ENCODE measurements at regions not wholly inside any gene's neighbourhood (a gene's known extent, or its start where the extent isn't known, plus 50 kb on each side); places are given as distances from the start of the nearest gene placed in this dataset.

- no peak overlapping the region for H3K4me3 ChIP-seq (ENCODE audit: low read depth, low read length)
- no peak for DNase-seq (ENCODE audit: low read depth, low spot score)
- in situ Hi-C loops (cut with HindIII; ENCODE audit: low sequenced_read_pairs) = no loop called here
- TF ChIP-seq, protein P1, sequence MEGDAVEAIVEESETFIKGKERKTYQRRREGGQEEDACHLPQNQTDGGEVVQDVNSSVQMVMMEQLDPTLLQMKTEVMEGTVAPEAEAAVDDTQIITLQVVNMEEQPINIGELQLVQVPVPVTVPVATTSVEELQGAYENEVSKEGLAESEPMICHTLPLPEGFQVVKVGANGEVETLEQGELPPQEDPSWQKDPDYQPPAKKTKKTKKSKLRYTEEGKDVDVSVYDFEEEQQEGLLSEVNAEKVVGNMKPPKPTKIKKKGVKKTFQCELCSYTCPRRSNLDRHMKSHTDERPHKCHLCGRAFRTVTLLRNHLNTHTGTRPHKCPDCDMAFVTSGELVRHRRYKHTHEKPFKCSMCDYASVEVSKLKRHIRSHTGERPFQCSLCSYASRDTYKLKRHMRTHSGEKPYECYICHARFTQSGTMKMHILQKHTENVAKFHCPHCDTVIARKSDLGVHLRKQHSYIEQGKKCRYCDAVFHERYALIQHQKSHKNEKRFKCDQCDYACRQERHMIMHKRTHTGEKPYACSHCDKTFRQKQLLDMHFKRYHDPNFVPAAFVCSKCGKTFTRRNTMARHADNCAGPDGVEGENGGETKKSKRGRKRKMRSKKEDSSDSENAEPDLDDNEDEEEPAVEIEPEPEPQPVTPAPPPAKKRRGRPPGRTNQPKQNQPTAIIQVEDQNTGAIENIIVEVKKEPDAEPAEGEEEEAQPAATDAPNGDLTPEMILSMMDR (IDR thresholded peaks at IDR 0.05; ENCODE audit: low read depth, low read length) = no peak
Measured at GRCh38 chr7:142353147-142354060, 95.5 kb upstream of the PRSS58 start.

DNA sequence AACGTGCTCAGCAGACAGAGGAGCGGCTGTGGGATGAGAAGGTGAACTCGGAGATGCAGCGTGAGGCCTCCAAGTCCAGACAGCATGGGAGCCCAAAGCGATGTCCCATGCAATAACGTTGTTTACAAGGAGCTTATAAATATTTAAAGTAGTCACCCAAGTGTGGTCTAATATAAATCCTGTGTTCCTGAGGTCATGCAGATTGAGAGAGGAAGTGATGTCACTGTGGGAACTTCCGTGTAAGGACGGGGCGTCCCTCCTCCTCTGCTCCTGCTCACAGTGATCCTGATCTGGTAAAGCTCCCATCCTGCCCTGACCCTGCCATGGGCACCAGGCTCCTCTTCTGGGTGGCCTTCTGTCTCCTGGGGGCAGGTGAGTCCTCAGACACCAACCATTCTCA, 94.7 kb upstream of the PRSS58 start:
- in situ Hi-C loops (cut with HindIII; ENCODE audit: low sequenced_read_pairs) = no loop called here
- DNase-seq (ENCODE audit: low read depth, low spot score) = no peak
- H3K4me3 ChIP-seq (ENCODE audit: low read depth, low read length) = no peak overlapping the region
- TF ChIP-seq, protein P1 (IDR thresholded peaks at IDR 0.05; ENCODE audit: low read depth, low read length) = no peak

DNA sequence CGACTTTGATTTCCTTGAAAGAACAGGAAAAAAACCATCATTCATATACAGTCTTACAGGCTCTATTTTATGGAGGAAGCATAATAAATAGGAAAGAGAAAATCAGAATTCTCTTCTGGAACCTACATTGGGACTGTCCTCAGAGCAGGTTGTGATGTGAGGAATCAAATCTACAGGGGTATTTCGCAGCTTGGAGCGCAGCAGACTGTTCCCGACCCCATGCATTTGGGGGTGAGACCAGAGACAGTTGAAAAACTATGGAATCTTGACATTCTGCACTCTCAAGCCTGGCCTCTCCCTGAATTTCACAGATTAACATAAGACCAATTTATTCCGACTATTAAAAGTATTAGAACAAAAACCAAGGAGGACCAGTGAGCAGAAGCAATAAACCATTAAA, 93.3 kb upstream of the PRSS58 start:
- DNase-seq (ENCODE audit: low read depth, low spot score) = no peak
- in situ Hi-C loops (cut with HindIII; ENCODE audit: low sequenced_read_pairs) = no loop called here

GRCh38 chr7:142349670-142350405, 92.0 kb upstream of the PRSS58 start:
- TF ChIP-seq, protein P1 (IDR thresholded peaks at IDR 0.05; ENCODE audit: low read depth, low read length) = no peak
- in situ Hi-C loops (cut with HindIII; ENCODE audit: low sequenced_read_pairs) = no loop called here
- H3K4me3 ChIP-seq (ENCODE audit: low read depth, low read length) = no peak overlapping the region
- DNase-seq (ENCODE audit: low read depth, low spot score) = no peak

More for the DNA sequence above, 93.3 kb upstream of the PRSS58 start:
- no peak overlapping the region for H3K4me3 ChIP-seq (ENCODE audit: low read depth, low read length)
- TF ChIP-seq, protein P1 (IDR thresholded peaks at IDR 0.05; ENCODE audit: low read depth, low read length) = no peak

- in situ Hi-C loops (cut with HindIII; ENCODE audit: low sequenced_read_pairs) = no loop called here
- no peak overlapping the region for H3K4me3 ChIP-seq (ENCODE audit: low read depth, low read length)
- TF ChIP-seq, protein P1 (IDR thresholded peaks at IDR 0.05; ENCODE audit: low read depth, low read length) = no peak
- no peak for DNase-seq (ENCODE audit: low read depth, low spot score)
Measured at GRCh38 chr7:142348921-142349405, 91.1 kb upstream of the PRSS58 start.

GRCh38 chr7:142348100-142348499, 90.2 kb upstream of the PRSS58 start:
- H3K4me3 ChIP-seq (ENCODE audit: low read depth, low read length) = no peak overlapping the region
- no peak for DNase-seq (ENCODE audit: low read depth, low spot score)
- TF ChIP-seq, protein P1 (IDR thresholded peaks at IDR 0.05; ENCODE audit: low read depth, low read length) = no peak
- in situ Hi-C loops (cut with HindIII; ENCODE audit: low sequenced_read_pairs) = no loop called here
